ENCODE measurements at regions not wholly inside any gene's neighbourhood (a gene's known extent, or its start where the extent isn't known, plus 50 kb on each side); places are given as distances from the start of the nearest gene placed in this dataset.

GRCh38 chr2:181307203-181307991, 149.8 kb upstream of the ITGA4 start:
- ATAC-seq, result no peak
- Histone ChIP-seq H3K4me1 (ENCODE audit: control insufficient read depth, insufficient read depth, low read length) (no peaks in the 10 kb centered on the region), H3K9me3 (ENCODE audit: control insufficient read depth, low read length) (no peaks in the 10 kb centered on the region), H3K27ac (ENCODE audit: low read length) (no peak overlapping the region), H3K27me3 (ENCODE audit: control insufficient read depth, insufficient read depth) (no peaks in the 10 kb centered on the region), H3K4me3 (ENCODE audit: low read length) (no peak overlapping the region)
- 77% methylated on average over 7 of the region's 7 CpGs for WGBS
- intact Hi-C loops (cut with DNase I), result no loop called here
- no peak for DNase-seq

- Histone ChIP-seq H3K27ac (ENCODE audit: low read length) (no peak overlapping the region), H3K9me3 (ENCODE audit: control insufficient read depth, low read length) (no peaks in the 10 kb centered on the region), H3K4me1 (ENCODE audit: control insufficient read depth, insufficient read depth, low read length) (no peaks in the 10 kb centered on the region), H3K4me3 (ENCODE audit: low read length) (no peak overlapping the region), H3K27me3 (ENCODE audit: control insufficient read depth, insufficient read depth) (no peaks in the 10 kb centered on the region)
- DNase-seq (no peak), ATAC-seq (no peak)
- intact Hi-C loops (cut with DNase I), result no loop called here
- 65% methylated on average over 5 of the region's 5 CpGs for WGBS
These were observed 148.2 kb upstream of the ITGA4 start for GRCh38 chr2:181308766-181309515.

- ATAC-seq (no peak), DNase-seq (no peak)
- Histone ChIP-seq H3K9me3 (ENCODE audit: control insufficient read depth, low read length) (no peaks in the 10 kb centered on the region), H3K27me3 (ENCODE audit: control insufficient read depth, insufficient read depth) (no peaks in the 10 kb centered on the region), H3K4me3 (ENCODE audit: low read length) (no peak overlapping the region), H3K27ac (ENCODE audit: low read length) (no peak overlapping the region), H3K4me1 (ENCODE audit: control insufficient read depth, insufficient read depth, low read length) (no peaks in the 10 kb centered on the region)
- intact Hi-C loops (cut with DNase I), result no loop called here
- 59% methylated on average over 4 of the region's 4 CpGs for WGBS
These were observed 147.6 kb upstream of the ITGA4 start for GRCh38 chr2:181309586-181309985.

GRCh38 chr2:181310967-181311366, 146.2 kb upstream of the ITGA4 start:
- no peaks in the 10 kb centered on the region for H3K4me1 ChIP-seq (ENCODE audit: control insufficient read depth, insufficient read depth, low read length)
- H3K9me3 ChIP-seq (ENCODE audit: control insufficient read depth, low read length), result no peaks in the 10 kb centered on the region
- ATAC-seq (no peak), DNase-seq (no peak)
- WGBS, result 95% methylated on average over 1 of the region's 1 CpG
- H3K4me3 ChIP-seq (ENCODE audit: low read length), result no peak overlapping the region
- intact Hi-C loops (cut with DNase I), result no loop called here
- no peak overlapping the region for H3K27ac ChIP-seq (ENCODE audit: low read length)
- H3K27me3 ChIP-seq (ENCODE audit: control insufficient read depth, insufficient read depth), result no peaks in the 10 kb centered on the region

- WGBS, result 78% methylated on average over 4 of the region's 4 CpGs
- no peak overlapping the region for H3K27ac ChIP-seq (ENCODE audit: low read length)
- no peaks in the 10 kb centered on the region for H3K4me1 ChIP-seq (ENCODE audit: control insufficient read depth, insufficient read depth, low read length)
- H3K9me3 ChIP-seq (ENCODE audit: control insufficient read depth, low read length), result no peaks in the 10 kb centered on the region
- DNase-seq (peak in 1 of 3 donors; percentile 36), ATAC-seq (no peak)
- H3K27me3 ChIP-seq (ENCODE audit: control insufficient read depth, insufficient read depth), result no peaks in the 10 kb centered on the region
- intact Hi-C loops (cut with DNase I), result no loop called here
- H3K4me3 ChIP-seq (ENCODE audit: low read length), result no peak overlapping the region
These were observed 145.3 kb upstream of the ITGA4 start for GRCh38 chr2:181311837-181312236.

- Histone ChIP-seq H3K4me3 (ENCODE audit: low read length) (no peak overlapping the region), H3K27ac (ENCODE audit: low read length) (no peak overlapping the region), H3K4me1 (ENCODE audit: control insufficient read depth, insufficient read depth, low read length) (no peaks in the 10 kb centered on the region), H3K27me3 (ENCODE audit: control insufficient read depth, insufficient read depth) (no peaks in the 10 kb centered on the region), H3K9me3 (ENCODE audit: control insufficient read depth, low read length) (no peaks in the 10 kb centered on the region)
- DNase-seq (no peak), ATAC-seq (no peak)
- whole genome bisulfite sequencing, result 71% methylated on average over 7 of the region's 7 CpGs
- intact Hi-C loops (cut with DNase I), result no loop called here
These were observed 144.7 kb upstream of the ITGA4 start for GRCh38 chr2:181312515-181312927.

- Histone ChIP-seq H3K27me3 (ENCODE audit: control insufficient read depth, insufficient read depth) (no peaks in the 10 kb centered on the region), H3K9me3 (ENCODE audit: control insufficient read depth, low read length) (no peaks in the 10 kb centered on the region), H3K4me1 (ENCODE audit: control insufficient read depth, insufficient read depth, low read length) (no peaks in the 10 kb centered on the region), H3K27ac (ENCODE audit: low read length) (no peak overlapping the region), H3K4me3 (ENCODE audit: low read length) (no peak overlapping the region)
- no peak for DNase-seq
- ATAC-seq, result no peak
- WGBS, result 76% methylated on average over 1 of the region's 1 CpG
- intact Hi-C loops (cut with DNase I), result no loop called here
These were observed 143.3 kb upstream of the ITGA4 start for GRCh38 chr2:181313845-181314244.

GRCh38 chr2:181314551-181314950, 142.6 kb upstream of the ITGA4 start:
- no peaks in the 10 kb centered on the region for H3K4me1 ChIP-seq (ENCODE audit: control insufficient read depth, insufficient read depth, low read length)
- H3K9me3 ChIP-seq (ENCODE audit: control insufficient read depth, low read length), result no peaks in the 10 kb centered on the region
- ATAC-seq (no peak), DNase-seq (no peak)
- intact Hi-C loops (cut with DNase I), result no loop called here
- H3K4me3 ChIP-seq (ENCODE audit: low read length), result no peak overlapping the region
- H3K27me3 ChIP-seq (ENCODE audit: control insufficient read depth, insufficient read depth), result no peaks in the 10 kb centered on the region
- no peak overlapping the region for H3K27ac ChIP-seq (ENCODE audit: low read length)

GRCh38 chr2:181317511-181317910, 139.7 kb upstream of the ITGA4 start:
- Histone ChIP-seq H3K27ac (ENCODE audit: low read length) (no peak overlapping the region), H3K4me3 (ENCODE audit: low read length) (no peak overlapping the region), H3K9me3 (ENCODE audit: control insufficient read depth, low read length) (no peaks in the 10 kb centered on the region), H3K4me1 (ENCODE audit: control insufficient read depth, insufficient read depth, low read length) (no peaks in the 10 kb centered on the region), H3K27me3 (ENCODE audit: control insufficient read depth, insufficient read depth) (no peaks in the 10 kb centered on the region)
- WGBS, result 80% methylated on average over 3 of the region's 3 CpGs
- intact Hi-C loops (cut with DNase I), result no loop called here
- no peak for DNase-seq
- ATAC-seq, result no peak

GRCh38 chr2:181318504-181319280, 138.5 kb upstream of the ITGA4 start:
- H3K4me1 ChIP-seq (ENCODE audit: control insufficient read depth, insufficient read depth, low read length), result no peaks in the 10 kb centered on the region
- no peak overlapping the region for H3K27ac ChIP-seq (ENCODE audit: low read length)
- no peak for DNase-seq
- no peaks in the 10 kb centered on the region for H3K9me3 ChIP-seq (ENCODE audit: control insufficient read depth, low read length)
- ATAC-seq, result no peak
- intact Hi-C loops (cut with DNase I), result no loop called here
- H3K27me3 ChIP-seq (ENCODE audit: control insufficient read depth, insufficient read depth), result no peaks in the 10 kb centered on the region
- no peak overlapping the region for H3K4me3 ChIP-seq (ENCODE audit: low read length)
- 93% methylated on average over 3 of the region's 3 CpGs for WGBS

GRCh38 chr2:181319286-181319685, 137.9 kb upstream of the ITGA4 start:
- H3K4me1 ChIP-seq (ENCODE audit: control insufficient read depth, insufficient read depth, low read length), result no peaks in the 10 kb centered on the region
- no peak overlapping the region for H3K27ac ChIP-seq (ENCODE audit: low read length)
- no peaks in the 10 kb centered on the region for H3K9me3 ChIP-seq (ENCODE audit: control insufficient read depth, low read length)
- intact Hi-C loops (cut with DNase I), result no loop called here
- H3K27me3 ChIP-seq (ENCODE audit: control insufficient read depth, insufficient read depth), result no peaks in the 10 kb centered on the region
- DNase-seq (no peak), ATAC-seq (no peak)
- H3K4me3 ChIP-seq (ENCODE audit: low read length), result no peak overlapping the region

Data from right cardiac atrium (tissue), 5 donors.